PC-9 (cell line): ENCODE measurements at regions not wholly inside any gene's neighbourhood (a gene's known extent, or its start where the extent isn't known, plus 50 kb on each side); places are given as distances from the start of the nearest gene placed in this dataset.

Experiments used
- BruUV-seq: library from RNA; stranded (reverse); fragments of 400-500 nt; replicated peaks from 2 replicates; lab custom pipeline; 2021; lab: Mats Ljungman, UMichigan
- CTCF ChIA-PET: fragments of 300-600 bp; sonication (Branson Sonifier 250); formaldehyde crosslinking; loops from one replicate; lab custom pipeline; 2022; ENCODE audit warnings: antibody characterized with exemption; lab: Charles Lee
- POLR2A ChIA-PET: fragments of 300-600 bp; sonication (Branson Sonifier 250); formaldehyde crosslinking; loops from one replicate; lab custom pipeline; 2022; ENCODE audit warnings: antibody characterized with exemption; ENCODE audit not compliant: unreplicated experiment; lab: Charles Lee
- DNase-seq, 2 experiments: peaks; one replicate each; pipeline versions ENCODE4 v3.0.0 to v3.0.0-alpha.2; 2015 to 2022; ENCODE audit warnings: mixed read lengths in 1 of 2
- H2AFZ ChIP-seq: fragments of 200-600 bp; sonication (generic); 2 replicates; pipeline ENCODE4 v1.8.1; 2017; ENCODE audit warnings: antibody characterized with exemption
- H3F3A ChIP-seq: fragments of 200-600 bp; sonication (generic); 2 replicates; pipeline ENCODE4 v1.8.1; 2017; ENCODE audit warnings: antibody characterized with exemption, mild to moderate bottlenecking, low read depth; ENCODE audit not compliant: insufficient read depth
- H3K27ac ChIP-seq: fragments of 200-600 bp; sonication (generic); 2 replicates; pipeline ENCODE4 v1.6.1; 2016; ENCODE audit warnings: mixed run types
- H3K27me3 ChIP-seq: fragments of 200-600 bp; sonication (generic); 2 replicates; pipeline ENCODE4 v1.6.1; 2016; ENCODE audit warnings: low read depth, mixed run types; ENCODE audit not compliant: insufficient read depth
- H3K36me3 ChIP-seq: fragments of 200-600 bp; sonication (generic); 2 replicates; pipeline ENCODE4 v1.6.1; 2016; ENCODE audit warnings: low read depth, mixed run types
- H3K4me1 ChIP-seq: fragments of 200-600 bp; sonication (generic); replicated peaks from 2 replicates; pipeline ENCODE4 v1.6.1; 2016; ENCODE audit warnings: mixed run types; ENCODE audit not compliant: insufficient read depth
- H3K4me2 ChIP-seq: fragments of 200-600 bp; sonication (generic); 2 replicates; pipeline ENCODE4 v1.6.1; 2017; ENCODE audit warnings: mixed run types
- H3K4me3 ChIP-seq: fragments of 200-600 bp; sonication (generic); 2 replicates; pipeline ENCODE4 v1.6.1; 2016; ENCODE audit warnings: mixed run types
- H3K79me2 ChIP-seq: fragments of 200-600 bp; sonication (generic); 2 replicates; pipeline ENCODE4 v1.6.1; 2017; ENCODE audit warnings: low read depth, mixed run types
- H3K9me2 ChIP-seq: fragments of 200-600 bp; sonication (generic); 2 replicates; pipeline ENCODE4 v1.8.1; 2017; ENCODE audit warnings: mild to moderate bottlenecking; ENCODE audit not compliant: insufficient read depth
- H3K9me3 ChIP-seq: fragments of 200-600 bp; sonication (generic); 2 replicates; pipeline ENCODE4 v1.8.1; 2016; ENCODE audit warnings: low read depth; ENCODE audit not compliant: insufficient read depth
- H4K20me1 ChIP-seq: fragments of 200-600 bp; sonication (generic); 2 replicates; pipeline ENCODE4 v1.8.1; 2017; ENCODE audit not compliant: insufficient read depth
- EZH2 ChIP-seq: fragments of 200-600 bp; sonication (generic); IDR thresholded peaks from 2 replicates; pipeline ENCODE4 v1.8.0; 2017; ENCODE audit warnings: antibody characterized with exemption, low read depth
- intact Hi-C: fragments of 100-400 bp; cut with micrococcal nuclease; formaldehyde crosslinking; loops from one replicate; pipeline ENCODE4 v1.10.0; 2022; ENCODE audit not compliant: unreplicated experiment
- TF ChIP-seq, protein P1 (sequence below): fragments of 200-600 bp; sonication (generic); conservative IDR thresholded peaks from 2 replicates; pipeline ENCODE4 v1.6.1; 2017; ENCODE audit warnings: mixed run types, antibody characterized with exemption, mild to moderate bottlenecking, moderate library complexity

- no peaks in the 10 kb centered on the region for H3K9me3 ChIP-seq
- no peak overlapping the region for H2AFZ ChIP-seq
- DNase-seq, result peak in 1 of 2 experiments; percentile 91
- POLR2A ChIA-PET, result interaction anchor here (0.5 to 0.7 kb wide), 4 partner anchors 95 to 253 kb away, joined by 3 to 7 read pairs (median 6); no protein-coding TSS in a partner anchor
- TF ChIP-seq, protein P1, sequence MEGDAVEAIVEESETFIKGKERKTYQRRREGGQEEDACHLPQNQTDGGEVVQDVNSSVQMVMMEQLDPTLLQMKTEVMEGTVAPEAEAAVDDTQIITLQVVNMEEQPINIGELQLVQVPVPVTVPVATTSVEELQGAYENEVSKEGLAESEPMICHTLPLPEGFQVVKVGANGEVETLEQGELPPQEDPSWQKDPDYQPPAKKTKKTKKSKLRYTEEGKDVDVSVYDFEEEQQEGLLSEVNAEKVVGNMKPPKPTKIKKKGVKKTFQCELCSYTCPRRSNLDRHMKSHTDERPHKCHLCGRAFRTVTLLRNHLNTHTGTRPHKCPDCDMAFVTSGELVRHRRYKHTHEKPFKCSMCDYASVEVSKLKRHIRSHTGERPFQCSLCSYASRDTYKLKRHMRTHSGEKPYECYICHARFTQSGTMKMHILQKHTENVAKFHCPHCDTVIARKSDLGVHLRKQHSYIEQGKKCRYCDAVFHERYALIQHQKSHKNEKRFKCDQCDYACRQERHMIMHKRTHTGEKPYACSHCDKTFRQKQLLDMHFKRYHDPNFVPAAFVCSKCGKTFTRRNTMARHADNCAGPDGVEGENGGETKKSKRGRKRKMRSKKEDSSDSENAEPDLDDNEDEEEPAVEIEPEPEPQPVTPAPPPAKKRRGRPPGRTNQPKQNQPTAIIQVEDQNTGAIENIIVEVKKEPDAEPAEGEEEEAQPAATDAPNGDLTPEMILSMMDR, result no peak
- no peak for TF ChIP-seq EZH2
- no peaks in the 10 kb centered on the region for H3K27me3 ChIP-seq
- peaks cover 12% of the 10 kb centered on the region for H3K4me1 ChIP-seq
- H3K9me2 ChIP-seq, result no peaks in the 10 kb centered on the region
- H3F3A ChIP-seq, result no peaks in the 10 kb centered on the region
- CTCF ChIA-PET, result interaction anchor here (0.6 to 0.7 kb wide), 2 partner anchors 162 to 549 kb away, joined by 3 to 8 read pairs; no protein-coding TSS in a partner anchor
- peak overlapping the region; percentile 1; the same call in 1 of the 2 replicates for H3K4me2 ChIP-seq
- intact Hi-C loops, result loop anchor here (1.0 to 2.0 kb wide), 2 partner anchors 53 to 196 kb away; partner anchors contain the start of gene SKAP2
- H4K20me1 ChIP-seq, result no peaks in the 10 kb centered on the region
- no peaks in the 10 kb centered on the region for H3K36me3 ChIP-seq
- no peaks in the 10 kb centered on the region for H3K79me2 ChIP-seq
- BruUV-seq, result no TSS peak
- H3K27ac ChIP-seq, result no peak overlapping the region
- H3K4me3 ChIP-seq, result no peak overlapping the region
These were observed 53.9 kb upstream of the SKAP2 start for GRCh38 chr7:26918241-26918640.

DNA sequence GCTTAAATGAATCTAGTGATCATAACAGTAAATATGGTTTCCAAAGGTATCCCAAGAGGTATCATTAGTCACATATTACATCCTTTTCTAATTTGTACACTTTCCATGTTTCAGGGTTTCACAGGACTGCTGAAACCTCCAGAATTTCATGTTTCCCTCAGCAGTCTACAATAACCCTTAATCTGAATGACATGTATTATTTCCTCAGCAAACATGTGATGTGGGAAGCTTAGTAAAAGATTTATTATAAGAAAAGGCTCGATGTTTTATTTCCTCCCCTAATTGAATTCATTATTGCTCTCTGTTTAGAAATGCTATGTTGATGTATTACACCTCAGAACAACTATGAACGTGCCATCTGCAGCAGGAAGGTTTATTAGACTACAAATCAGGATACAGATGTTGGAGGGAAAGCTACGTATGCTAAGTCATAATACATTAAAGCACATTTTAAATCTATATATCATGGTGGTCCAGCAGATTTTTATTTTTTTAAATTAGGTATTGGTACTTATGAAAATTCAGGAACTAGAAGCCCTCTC, 52.5 kb upstream of the SKAP2 start:
- POLR2A ChIA-PET, result interaction anchor here (0.6 kb wide), 1 partner anchor 152 kb away, joined by 4 read pairs; no protein-coding TSS in a partner anchor

DNA sequence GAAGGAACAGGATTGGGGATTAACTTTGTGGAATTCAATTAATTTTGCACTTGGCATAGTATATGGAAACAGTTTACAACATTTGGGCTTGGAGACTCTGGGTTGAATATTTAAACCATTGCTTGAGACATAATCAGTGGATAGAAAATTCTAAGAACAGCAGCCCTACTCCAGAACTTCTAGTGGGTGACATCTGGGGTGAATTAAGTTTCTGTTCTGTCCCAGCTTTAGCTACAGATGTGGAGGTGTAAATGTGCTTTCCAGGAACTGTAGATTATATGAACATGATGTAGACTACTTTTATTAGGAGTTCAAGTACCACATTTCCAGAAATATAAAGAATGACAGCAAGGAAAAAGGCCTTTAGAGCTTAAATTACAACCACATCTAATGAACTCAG, 51.9 kb upstream of the SKAP2 start:
- no peak overlapping the region for H3K4me3 ChIP-seq
- intact Hi-C loops, result no loop called here
- POLR2A ChIA-PET, result interaction anchor here (0.6 kb wide), 1 partner anchor 152 kb away, joined by 4 read pairs; no protein-coding TSS in a partner anchor
- no peaks in the 10 kb centered on the region for H4K20me1 ChIP-seq
- no TSS peak for BruUV-seq
- no peak overlapping the region for H3K4me2 ChIP-seq
- H3K27me3 ChIP-seq, result no peaks in the 10 kb centered on the region
- CTCF ChIA-PET, result no interaction called here
- H3K36me3 ChIP-seq, result no peaks in the 10 kb centered on the region
- TF ChIP-seq, protein P1, result no peak
- no peak for TF ChIP-seq EZH2
- no peak overlapping the region for H2AFZ ChIP-seq
- H3K9me2 ChIP-seq, result no peaks in the 10 kb centered on the region
- no peaks in the 10 kb centered on the region for H3K9me3 ChIP-seq
- peaks cover 29% of the 10 kb centered on the region for H3K4me1 ChIP-seq
- H3K79me2 ChIP-seq, result no peaks in the 10 kb centered on the region
- peaks cover 8% of the 10 kb centered on the region; the same call in 1 of the 2 replicates for H3F3A ChIP-seq
- DNase-seq, result no peak
- no peak overlapping the region for H3K27ac ChIP-seq

More for the DNA sequence above, 52.5 kb upstream of the SKAP2 start:
- H3F3A ChIP-seq, result peaks cover 8% of the 10 kb centered on the region; the same call in 1 of the 2 replicates
- H4K20me1 ChIP-seq, result no peaks in the 10 kb centered on the region
- DNase-seq, result peak in 1 of 2 experiments; percentile 19
- CTCF ChIA-PET, result no interaction called here
- H3K9me2 ChIP-seq, result no peaks in the 10 kb centered on the region
- no peaks in the 10 kb centered on the region for H3K9me3 ChIP-seq
- H3K4me3 ChIP-seq, result no peak overlapping the region
- intact Hi-C loops, result no loop called here
- BruUV-seq, result no TSS peak
- H3K4me1 ChIP-seq, result peaks cover 24% of the 10 kb centered on the region
- no peak overlapping the region for H3K27ac ChIP-seq
- H3K4me2 ChIP-seq, result no peak overlapping the region
- no peaks in the 10 kb centered on the region for H3K79me2 ChIP-seq
- no peaks in the 10 kb centered on the region for H3K36me3 ChIP-seq
- H3K27me3 ChIP-seq, result no peaks in the 10 kb centered on the region
- TF ChIP-seq, protein P1, result no peak
- no peak for TF ChIP-seq EZH2
- H2AFZ ChIP-seq, result no peak overlapping the region
